Aorta (tissue), 5 donors: ENCODE measurements at regions not wholly inside any gene's neighbourhood (a gene's known extent, or its start where the extent isn't known, plus 50 kb on each side); places are given as distances from the start of the nearest gene placed in this dataset.
"Not testable (repeated sequence)": the region's sequence is repeated elsewhere in the genome, so short reads cannot be mapped to it uniquely, and the experiment has no call there.

Experiments used
- ATAC-seq: fragments of 200-7000 bp; cut with Tn5 transposase; one replicate; pipeline ENCODE4 v1.9.1; 2022; ENCODE audit warnings: moderate library complexity; ENCODE audit not compliant: low FRiP score
- DNase-seq, 2 donors: peaks; one replicate each; pipeline ENCODE4 v3.0.0-alpha.2; 2020
- H3K27ac ChIP-seq, 2 donors: one replicate each; pipeline ENCODE4 v1.5.1; 2013; ENCODE audit warnings: low read length in 2 of 2, mild to moderate bottlenecking in 2 of 2, moderate library complexity in 2 of 2, control low read depth in 1 of 2, inconsistent platforms in 1 of 2, low read depth in 1 of 2
- H3K27me3 ChIP-seq, 2 donors: one replicate each; pipeline ENCODE4 v1.6.1; 2013; ENCODE audit warnings: control low read depth in 1 of 2, low read length in 1 of 2, mild to moderate bottlenecking in 1 of 2, moderate library complexity in 1 of 2; ENCODE audit not compliant: insufficient read depth in 2 of 2, control insufficient read depth in 1 of 2
- H3K36me3 ChIP-seq, 2 donors: one replicate each; pipeline ENCODE4 v1.6.1; 2013; ENCODE audit warnings: control low read depth in 1 of 2, low read length in 1 of 2, mild to moderate bottlenecking in 1 of 2; ENCODE audit not compliant: insufficient read depth in 2 of 2, control insufficient read depth in 1 of 2
- H3K4me1 ChIP-seq, 2 donors: one replicate each; pipeline ENCODE4 v1.6.1; 2013; ENCODE audit warnings: low read length in 2 of 2, control low read depth in 1 of 2, mild to moderate bottlenecking in 1 of 2, moderate library complexity in 1 of 2; ENCODE audit not compliant: insufficient read depth in 2 of 2, control insufficient read depth in 1 of 2
- H3K4me3 ChIP-seq, 2 donors: one replicate each; pipeline ENCODE4 v1.5.1; 2013; ENCODE audit warnings: low read length in 2 of 2, control low read depth in 1 of 2, mild to moderate bottlenecking in 1 of 2
- H3K9me3 ChIP-seq: one replicate; pipeline ENCODE4 v1.6.1; 2013; ENCODE audit warnings: mild to moderate bottlenecking, low read length; ENCODE audit not compliant: control insufficient read depth
- WGBS, 2 donors: extraction: QIAGEN DNeasy Blood & Tissue Kit; methylation state at CpG; one replicate each; pipeline ENCODE4 v1.1.7; 2013; 5-methylcytosine and 5-hydroxymethylcytosine counted together
- intact Hi-C, 2 donors: fragments of 100-400 bp; cut with DNase I; formaldehyde crosslinking; loops; one replicate each; pipeline versions ENCODE4 v1.14.2 to v1.15.0; 2022
- donor health status: healthy with polysubstance abuse.
- donor health status: Bipolar disorder and iron deficiency.
- donor health status: DM: no; HTN: no; CAD: no.
- donor health status: DM: no; HTN: no; CAD: no.
- donor health status: DM: yes; HTN: yes; CAD: no.

GRCh38 chr5:50595199-50595598 is 71.2 kb upstream of the PARP8 start:
- H3K27me3 ChIP-seq, result no peaks in the 10 kb centered on the region
- no peaks in the 10 kb centered on the region for H3K4me1 ChIP-seq
- no peak overlapping the region for H3K27ac ChIP-seq
- no peak for DNase-seq
- intact Hi-C loops, result no loop called here
- H3K9me3 ChIP-seq, result no peaks in the 10 kb centered on the region
- H3K4me3 ChIP-seq, result no peak overlapping the region
- 48 to 49% methylated on average over 3 of the region's 3 CpGs for WGBS, 2 donors
- no peaks in the 10 kb centered on the region for H3K36me3 ChIP-seq
- ATAC-seq, result no peak

GRCh38 chr5:50601576-50601975 is 64.9 kb upstream of the PARP8 start:
- H3K9me3 ChIP-seq, H3K27ac ChIP-seq, ATAC-seq, H3K27me3 ChIP-seq, H3K4me3 ChIP-seq, H3K36me3 ChIP-seq, intact Hi-C loops, H3K4me1 ChIP-seq, DNase-seq: not testable (repeated sequence)
- 83% methylated on average over 7 of the region's 7 CpGs for WGBS, 2 donors

GRCh38 chr5:50606179-50606578 is 60.3 kb upstream of the PARP8 start:
- Histone ChIP-seq H3K27me3 (no peaks in the 10 kb centered on the region), H3K4me1 (no peaks in the 10 kb centered on the region), H3K27ac (no peak overlapping the region), H3K4me3 (no peak overlapping the region), H3K36me3 (no peaks in the 10 kb centered on the region), H3K9me3 (no peaks in the 10 kb centered on the region)
- DNase-seq, result no peak
- 84 to 86% methylated on average over 1 of the region's 1 CpG for WGBS, 2 donors
- intact Hi-C loops, result no loop called here
- no peak for ATAC-seq

- H3K4me3 ChIP-seq, H3K27ac ChIP-seq, DNase-seq, H3K9me3 ChIP-seq, H3K27me3 ChIP-seq, H3K4me1 ChIP-seq, ATAC-seq, H3K36me3 ChIP-seq, intact Hi-C loops: not testable (repeated sequence)
- 95 to 97% methylated on average over 17 of the region's 17 CpGs for WGBS, 2 donors
These were observed 59.0 kb upstream of the PARP8 start for GRCh38 chr5:50607456-50607855.

- H3K27me3 ChIP-seq, H3K27ac ChIP-seq, intact Hi-C loops, H3K4me1 ChIP-seq, ATAC-seq, H3K4me3 ChIP-seq, H3K9me3 ChIP-seq, H3K36me3 ChIP-seq, DNase-seq: not testable (repeated sequence)
- 93 to 94% methylated on average over 45 to 49 of the region's 49 CpGs for WGBS, 2 donors
These were observed 58.3 kb upstream of the PARP8 start for GRCh38 chr5:50607953-50608705.

DNA sequence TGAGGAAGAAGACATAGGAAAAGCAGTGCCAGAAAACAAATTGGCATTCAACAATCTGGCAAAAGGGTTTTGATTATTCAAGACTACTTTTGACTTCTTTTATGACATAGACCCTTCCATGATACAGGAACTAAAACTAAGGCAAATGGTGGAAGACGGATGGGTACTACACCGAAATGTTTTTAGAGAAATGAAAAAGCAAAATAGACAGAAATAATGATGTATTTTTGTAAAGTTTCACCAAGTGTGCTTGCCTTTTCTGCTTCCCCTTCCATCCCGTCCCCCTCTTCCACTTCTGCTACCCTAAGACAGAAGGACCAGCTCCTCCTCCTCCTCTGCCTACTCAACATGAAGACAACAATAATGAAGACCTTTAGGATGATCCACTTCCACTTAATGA is 53.4 kb upstream of the PARP8 start:
- peak in 1 of 2 donors; percentile 45 for DNase-seq
- intact Hi-C loops, H3K27me3 ChIP-seq, H3K4me3 ChIP-seq, H3K4me1 ChIP-seq, H3K27ac ChIP-seq, ATAC-seq, H3K36me3 ChIP-seq, H3K9me3 ChIP-seq: not testable (repeated sequence)
- 79 to 84% methylated on average over 3 of the region's 3 CpGs for WGBS, 2 donors
